ENCODE measurements at regions not wholly inside any gene's neighbourhood (a gene's known extent, or its start where the extent isn't known, plus 50 kb on each side); places are given as distances from the start of the nearest gene placed in this dataset.

GRCh38 chr2:147396890-147397289 lies 447.9 kb upstream of the ACVR2A start:
- no peak for DNase-seq

- no peak for DNase-seq
These were observed 450.5 kb upstream of the ACVR2A start for GRCh38 chr2:147394179-147394790.

- no peak for DNase-seq
These were observed 452.6 kb upstream of the ACVR2A start for GRCh38 chr2:147392180-147392579.

GRCh38 chr2:147390475-147390874 lies 454.4 kb upstream of the ACVR2A start:
- DNase-seq: no peak

GRCh38 chr2:147389218-147389617 lies 455.6 kb upstream of the ACVR2A start:
- no peak for DNase-seq

- DNase-seq: no peak
These were observed 456.6 kb upstream of the ACVR2A start for GRCh38 chr2:147388217-147388616.

GRCh38 chr2:147386284-147386683 lies 458.5 kb upstream of the ACVR2A start:
- DNase-seq: no peak

- DNase-seq: no peak
These were observed 459.2 kb upstream of the ACVR2A start for GRCh38 chr2:147385600-147385999.

GRCh38 chr2:147384659-147385058 lies 460.2 kb upstream of the ACVR2A start:
- DNase-seq: no peak

GRCh38 chr2:147382322-147382948 lies 462.4 kb upstream of the ACVR2A start:
- DNase-seq: no peak

GRCh38 chr2:147378403-147378802 lies 466.4 kb upstream of the ACVR2A start:
- no peak for DNase-seq

- DNase-seq: no peak
These were observed 469.8 kb upstream of the ACVR2A start for GRCh38 chr2:147375073-147375472.

GRCh38 chr2:147374423-147374811 lies 470.4 kb upstream of the ACVR2A start:
- no peak for DNase-seq

GRCh38 chr2:147373800-147374422 lies 470.9 kb upstream of the ACVR2A start:
- no peak for DNase-seq

- DNase-seq: no peak
These were observed 476.5 kb upstream of the ACVR2A start for GRCh38 chr2:147368306-147368705.

- DNase-seq: no peak
These were observed 478.6 kb upstream of the ACVR2A start for GRCh38 chr2:147366279-147366678.

- no peak for DNase-seq
These were observed 479.2 kb upstream of the ACVR2A start for GRCh38 chr2:147365622-147366021.

GRCh38 chr2:147364597-147364996 lies 480.2 kb upstream of the ACVR2A start:
- no peak for DNase-seq

- DNase-seq: no peak
These were observed 481.6 kb upstream of the ACVR2A start for GRCh38 chr2:147363181-147363580.

- DNase-seq: no peak
These were observed 486.5 kb upstream of the ACVR2A start for GRCh38 chr2:147358375-147358774.

- no peak for DNase-seq
These were observed 488.7 kb upstream of the ACVR2A start for GRCh38 chr2:147356157-147356556.

GRCh38 chr2:147355706-147356105 lies 489.1 kb upstream of the ACVR2A start:
- no peak for DNase-seq

- no peak for DNase-seq
These were observed 491.8 kb upstream of the ACVR2A start for GRCh38 chr2:147353072-147353381.

GRCh38 chr2:147352264-147353071 lies 492.4 kb upstream of the ACVR2A start:
- no peak for DNase-seq
